ENCODE measurements at regions not wholly inside any gene's neighbourhood (a gene's known extent, or its start where the extent isn't known, plus 50 kb on each side); places are given as distances from the start of the nearest gene placed in this dataset.

DNA sequence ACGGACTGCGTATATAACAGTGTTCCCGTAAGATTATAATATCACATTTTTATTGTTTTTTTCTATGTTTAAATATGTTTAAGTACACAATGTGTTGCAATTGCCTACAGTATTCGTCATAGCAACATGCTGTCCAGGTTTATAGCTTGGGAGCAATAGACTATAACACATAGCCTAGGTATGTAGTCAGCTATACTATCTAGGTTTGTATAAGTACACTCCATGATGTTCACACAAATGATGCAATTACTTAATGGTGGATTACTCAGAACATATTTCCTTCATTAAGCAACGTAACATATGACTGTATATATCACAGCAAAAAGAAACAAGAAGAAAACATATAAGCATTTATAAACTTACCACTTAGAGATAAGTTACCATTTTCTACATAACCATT lies 160.0 kb downstream of the CBLN1 start:
- no peaks in the 10 kb centered on the region for H3K27me3 ChIP-seq (ENCODE audit: control insufficient read depth, insufficient read depth, low read length)
- no peaks in the 10 kb centered on the region for H3K36me3 ChIP-seq (ENCODE audit: control insufficient read depth, insufficient read depth, low read length)
- no peak overlapping the region for H2AFZ ChIP-seq (ENCODE audit: low read length)
- no peak overlapping the region for H3K27ac ChIP-seq (ENCODE audit: insufficient read depth, low read length)
- DNase-seq (ENCODE audit: low read depth in 2 of 2) = no peak
- TF ChIP-seq EZH2 (IDR thresholded peaks at IDR 0.05; ENCODE audit: low read length, missing control alignments) = no peak
- TF ChIP-seq, protein P1, sequence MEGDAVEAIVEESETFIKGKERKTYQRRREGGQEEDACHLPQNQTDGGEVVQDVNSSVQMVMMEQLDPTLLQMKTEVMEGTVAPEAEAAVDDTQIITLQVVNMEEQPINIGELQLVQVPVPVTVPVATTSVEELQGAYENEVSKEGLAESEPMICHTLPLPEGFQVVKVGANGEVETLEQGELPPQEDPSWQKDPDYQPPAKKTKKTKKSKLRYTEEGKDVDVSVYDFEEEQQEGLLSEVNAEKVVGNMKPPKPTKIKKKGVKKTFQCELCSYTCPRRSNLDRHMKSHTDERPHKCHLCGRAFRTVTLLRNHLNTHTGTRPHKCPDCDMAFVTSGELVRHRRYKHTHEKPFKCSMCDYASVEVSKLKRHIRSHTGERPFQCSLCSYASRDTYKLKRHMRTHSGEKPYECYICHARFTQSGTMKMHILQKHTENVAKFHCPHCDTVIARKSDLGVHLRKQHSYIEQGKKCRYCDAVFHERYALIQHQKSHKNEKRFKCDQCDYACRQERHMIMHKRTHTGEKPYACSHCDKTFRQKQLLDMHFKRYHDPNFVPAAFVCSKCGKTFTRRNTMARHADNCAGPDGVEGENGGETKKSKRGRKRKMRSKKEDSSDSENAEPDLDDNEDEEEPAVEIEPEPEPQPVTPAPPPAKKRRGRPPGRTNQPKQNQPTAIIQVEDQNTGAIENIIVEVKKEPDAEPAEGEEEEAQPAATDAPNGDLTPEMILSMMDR (conservative IDR thresholded peaks at IDR 0.05 in 1 of 2, IDR thresholded peaks at IDR 0.05 in 1 of 2; ENCODE audit: low read depth in 1 of 2, low read length in 2 of 2) = no peak
- no peaks in the 10 kb centered on the region for H3K4me1 ChIP-seq (ENCODE audit: control insufficient read depth, extremely low read depth, insufficient read depth, low read length)
- H3K9ac ChIP-seq (ENCODE audit: insufficient read depth, low read length) = no peak overlapping the region
- no peaks in the 10 kb centered on the region for H3K79me2 ChIP-seq (ENCODE audit: control insufficient read depth, insufficient read depth, low read length)
- H3K4me3 ChIP-seq (replicated peaks in 1 of 4; ENCODE audit: control extremely low read depth in 1 of 4, insufficient read depth in 1 of 4, low read depth in 3 of 4, low read length in 4 of 4) = no peak overlapping the region
- H4K20me1 ChIP-seq (ENCODE audit: control insufficient read depth, extremely low read depth, insufficient read depth, low read length) = no peaks in the 10 kb centered on the region
- no peak overlapping the region for H3K4me2 ChIP-seq (ENCODE audit: extremely low read depth, insufficient read depth, low read length)
- no peaks in the 10 kb centered on the region for H3K9me3 ChIP-seq (ENCODE audit: control insufficient read depth, insufficient read depth, low read depth, low read length)

DNA sequence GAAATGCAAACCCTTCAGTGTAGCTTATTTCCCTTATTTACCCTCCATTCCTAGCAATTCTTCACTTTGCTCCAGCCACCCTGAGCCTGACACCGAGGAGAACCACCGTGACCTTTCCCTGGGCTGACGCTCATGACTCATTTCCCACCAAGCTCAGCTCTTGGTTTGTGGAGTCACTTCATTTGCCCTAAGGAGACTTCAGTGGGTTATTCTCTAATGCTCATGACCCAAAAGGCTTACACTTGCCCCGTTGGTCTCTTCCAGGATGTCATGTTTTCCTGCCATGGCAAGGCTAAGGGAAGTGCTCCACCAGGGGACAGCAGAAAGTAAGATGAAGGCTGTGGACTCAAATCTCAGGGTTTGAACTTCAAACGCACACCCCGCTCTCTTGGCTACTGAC lies 161.0 kb downstream of the CBLN1 start:
- H3K4me2 ChIP-seq (ENCODE audit: extremely low read depth, insufficient read depth, low read length) = no peak overlapping the region
- no peaks in the 10 kb centered on the region for H3K27me3 ChIP-seq (ENCODE audit: control insufficient read depth, insufficient read depth, low read length)
- no peaks in the 10 kb centered on the region for H3K36me3 ChIP-seq (ENCODE audit: control insufficient read depth, insufficient read depth, low read length)
- no peak for DNase-seq (ENCODE audit: low read depth in 2 of 2)
- H3K4me1 ChIP-seq (ENCODE audit: control insufficient read depth, extremely low read depth, insufficient read depth, low read length) = no peaks in the 10 kb centered on the region
- H3K9me3 ChIP-seq (ENCODE audit: control insufficient read depth, insufficient read depth, low read depth, low read length) = no peaks in the 10 kb centered on the region
- H4K20me1 ChIP-seq (ENCODE audit: control insufficient read depth, extremely low read depth, insufficient read depth, low read length) = no peaks in the 10 kb centered on the region
- no peak overlapping the region for H3K4me3 ChIP-seq (replicated peaks in 1 of 4; ENCODE audit: control extremely low read depth in 1 of 4, insufficient read depth in 1 of 4, low read depth in 3 of 4, low read length in 4 of 4)
- H3K9ac ChIP-seq (ENCODE audit: insufficient read depth, low read length) = no peak overlapping the region
- H3K79me2 ChIP-seq (ENCODE audit: control insufficient read depth, insufficient read depth, low read length) = no peaks in the 10 kb centered on the region
- H3K27ac ChIP-seq (ENCODE audit: insufficient read depth, low read length) = no peak overlapping the region
- no peak overlapping the region for H2AFZ ChIP-seq (ENCODE audit: low read length)
- TF ChIP-seq EZH2 (IDR thresholded peaks at IDR 0.05; ENCODE audit: low read length, missing control alignments) = no peak
- TF ChIP-seq, protein P1 (conservative IDR thresholded peaks at IDR 0.05 in 1 of 2, IDR thresholded peaks at IDR 0.05 in 1 of 2; ENCODE audit: low read depth in 1 of 2, low read length in 2 of 2) = no peak

DNA sequence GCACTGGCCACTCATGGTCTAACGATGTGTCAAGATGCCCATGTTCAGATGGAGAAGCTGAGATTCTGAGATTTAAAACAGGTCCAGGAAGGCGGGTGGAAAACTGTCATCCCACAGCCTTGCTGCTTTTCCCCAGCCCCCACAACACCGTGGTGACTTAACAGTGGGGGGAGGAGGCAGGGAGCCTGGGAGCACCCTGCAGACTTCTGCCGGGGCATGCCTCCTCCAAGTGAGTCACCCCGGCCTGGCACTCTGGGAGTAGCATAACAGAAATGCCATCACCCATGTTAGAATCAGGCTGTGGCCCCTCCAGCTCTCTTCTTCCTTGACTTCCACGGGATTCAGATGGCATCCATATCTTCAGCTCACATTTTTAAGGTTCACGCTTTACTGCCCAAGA lies 164.8 kb downstream of the CBLN1 start:
- Histone ChIP-seq H2AFZ (ENCODE audit: low read length) (no peak overlapping the region), H3K79me2 (ENCODE audit: control insufficient read depth, insufficient read depth, low read length) (no peaks in the 10 kb centered on the region), H3K9ac (ENCODE audit: insufficient read depth, low read length) (no peak overlapping the region), H3K36me3 (ENCODE audit: control insufficient read depth, insufficient read depth, low read length) (no peaks in the 10 kb centered on the region), H3K4me1 (ENCODE audit: control insufficient read depth, extremely low read depth, insufficient read depth, low read length) (no peaks in the 10 kb centered on the region), H3K27ac (ENCODE audit: insufficient read depth, low read length) (no peak overlapping the region), H3K4me2 (ENCODE audit: extremely low read depth, insufficient read depth, low read length) (no peak overlapping the region), H3K9me3 (ENCODE audit: control insufficient read depth, insufficient read depth, low read depth, low read length) (no peaks in the 10 kb centered on the region), H3K27me3 (ENCODE audit: control insufficient read depth, insufficient read depth, low read length) (no peaks in the 10 kb centered on the region), H3K4me3 (replicated peaks in 1 of 4; ENCODE audit: control extremely low read depth in 1 of 4, insufficient read depth in 1 of 4, low read depth in 3 of 4, low read length in 4 of 4) (no peak overlapping the region), H4K20me1 (ENCODE audit: control insufficient read depth, extremely low read depth, insufficient read depth, low read length) (no peaks in the 10 kb centered on the region)
- DNase-seq (ENCODE audit: low read depth in 2 of 2) = no peak
- TF ChIP-seq EZH2 (IDR thresholded peaks at IDR 0.05; ENCODE audit: low read length, missing control alignments) = no peak
- TF ChIP-seq, protein P1 (conservative IDR thresholded peaks at IDR 0.05 in 1 of 2, IDR thresholded peaks at IDR 0.05 in 1 of 2; ENCODE audit: low read depth in 1 of 2, low read length in 2 of 2) = no peak

Measured in fibroblast of lung (primary cell).